Neural progenitor cell (in vitro differentiated cells): ENCODE measurements at regions not wholly inside any gene's neighbourhood (a gene's known extent, or its start where the extent isn't known, plus 50 kb on each side); places are given as distances from the start of the nearest gene placed in this dataset.

Source experiments
- CTCF ChIP-seq: fragments of 200-600 bp; sonication (generic); IDR thresholded peaks from 2 replicates; pipeline ENCODE4 v1.5.1; 2017; ENCODE audit warnings: antibody characterized with exemption, mild to moderate bottlenecking
- EZH2 ChIP-seq: fragments of 200-600 bp; sonication (generic); IDR thresholded peaks from 2 replicates; pipeline ENCODE4 v1.6.1; 2017; ENCODE audit warnings: antibody characterized with exemption, mild to moderate bottlenecking, moderate library complexity

- no peak for TF ChIP-seq CTCF
- no peak for TF ChIP-seq EZH2
Measured at GRCh38 chr5:100992354-100992753, 89.3 kb upstream of the ST8SIA4 start.
